Islet of Langerhans (tissue), 1 donor: ENCODE measurements at regions not wholly inside any gene's neighbourhood (a gene's known extent, or its start where the extent isn't known, plus 50 kb on each side); places are given as distances from the start of the nearest gene placed in this dataset.
"Not testable (repeated sequence)": the region's sequence is repeated elsewhere in the genome, so short reads cannot be mapped to it uniquely, and the experiment has no call there.

Experiments
- FAIRE-seq: peaks from one replicate; lab custom pipeline; 2011; peaks lifted over from hg19 to GRCh38; lab: Jason Lieb, UNC

DNA sequence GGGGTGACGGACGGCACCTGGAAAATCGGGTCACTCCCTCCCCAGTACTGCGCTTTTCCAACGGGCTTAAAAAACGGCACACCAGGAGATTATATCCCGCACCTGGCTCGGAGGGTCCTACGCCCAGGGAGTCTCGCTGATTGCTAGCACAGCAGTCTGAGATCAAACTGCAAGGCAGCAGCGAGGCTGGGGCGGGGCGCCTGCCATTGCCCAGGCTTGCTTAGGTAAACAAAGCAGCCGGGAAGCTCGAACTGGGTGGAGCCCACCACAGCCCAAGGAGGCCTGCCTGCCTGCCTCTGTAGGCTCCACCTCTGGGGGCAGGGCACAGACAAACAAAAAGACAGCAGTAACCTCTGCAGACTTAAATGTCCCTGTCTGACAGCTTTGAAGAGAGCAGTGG is 321.7 kb upstream of the NRSN1 start:
- not testable (repeated sequence) for FAIRE-seq

DNA sequence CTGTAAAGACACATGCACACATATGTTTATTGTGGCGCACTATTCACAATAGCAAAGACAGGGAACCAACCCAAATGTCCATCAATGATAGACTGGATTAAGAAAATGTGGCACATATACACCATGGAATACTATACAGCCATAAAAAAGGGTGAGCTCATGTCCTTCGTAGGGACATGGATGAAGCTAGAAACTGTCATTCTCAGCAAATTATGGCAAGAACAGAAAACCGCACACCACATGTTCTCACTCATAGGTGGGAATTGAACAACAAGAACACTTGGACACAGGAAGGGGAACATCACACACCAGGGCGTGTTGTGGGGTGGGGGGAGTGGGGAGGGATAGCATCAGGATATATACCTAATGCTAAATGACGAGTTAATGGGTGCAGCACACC is 304.9 kb upstream of the NRSN1 start:
- FAIRE-seq, result not testable (repeated sequence)

GRCh38 chr6:23823421-23823820 is 302.6 kb upstream of the NRSN1 start:
- FAIRE-seq, result no peak

DNA sequence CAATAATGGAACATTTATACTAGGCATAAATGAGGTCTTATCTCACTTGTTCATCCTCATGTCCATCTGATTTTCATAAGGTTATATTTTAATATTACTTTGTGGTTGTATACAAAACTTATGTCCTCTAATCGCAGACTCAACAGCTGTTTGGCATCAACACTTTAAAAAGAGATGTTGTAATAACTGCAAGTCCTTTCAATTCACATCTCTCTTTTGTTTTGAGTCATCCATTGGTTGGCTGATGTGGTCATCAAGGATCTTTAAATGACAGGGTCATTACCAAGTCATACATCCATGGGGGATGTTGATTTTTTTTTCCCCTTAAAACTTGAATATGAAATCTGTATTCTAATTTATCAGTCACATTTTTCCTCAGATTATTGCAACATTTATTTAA is 299.4 kb upstream of the NRSN1 start:
- FAIRE-seq, result no peak

GRCh38 chr6:23828861-23829260 is 297.2 kb upstream of the NRSN1 start:
- FAIRE-seq, result no peak

GRCh38 chr6:23841116-23841515 is 284.9 kb upstream of the NRSN1 start:
- no peak for FAIRE-seq

DNA sequence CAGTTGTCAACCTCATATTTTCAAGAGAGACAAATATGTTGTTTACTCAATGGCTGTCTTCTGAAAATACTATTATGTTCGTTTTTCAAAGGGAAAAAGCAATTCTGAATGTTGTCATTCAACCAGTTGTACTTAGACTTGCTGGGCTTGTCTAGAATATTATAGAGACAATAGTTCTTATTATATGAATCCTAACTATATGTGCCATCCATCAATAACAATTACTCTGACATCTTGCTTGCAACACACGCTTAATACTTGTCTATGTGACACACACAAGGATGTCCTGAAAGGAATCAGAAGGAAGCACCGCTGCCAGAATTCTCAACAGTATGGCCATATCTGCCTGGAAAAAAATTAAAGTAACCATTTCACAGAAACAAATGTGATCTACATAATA is 283.3 kb upstream of the NRSN1 start:
- no peak for FAIRE-seq

GRCh38 chr6:23851522-23851921 is 274.5 kb upstream of the NRSN1 start:
- no peak for FAIRE-seq

DNA sequence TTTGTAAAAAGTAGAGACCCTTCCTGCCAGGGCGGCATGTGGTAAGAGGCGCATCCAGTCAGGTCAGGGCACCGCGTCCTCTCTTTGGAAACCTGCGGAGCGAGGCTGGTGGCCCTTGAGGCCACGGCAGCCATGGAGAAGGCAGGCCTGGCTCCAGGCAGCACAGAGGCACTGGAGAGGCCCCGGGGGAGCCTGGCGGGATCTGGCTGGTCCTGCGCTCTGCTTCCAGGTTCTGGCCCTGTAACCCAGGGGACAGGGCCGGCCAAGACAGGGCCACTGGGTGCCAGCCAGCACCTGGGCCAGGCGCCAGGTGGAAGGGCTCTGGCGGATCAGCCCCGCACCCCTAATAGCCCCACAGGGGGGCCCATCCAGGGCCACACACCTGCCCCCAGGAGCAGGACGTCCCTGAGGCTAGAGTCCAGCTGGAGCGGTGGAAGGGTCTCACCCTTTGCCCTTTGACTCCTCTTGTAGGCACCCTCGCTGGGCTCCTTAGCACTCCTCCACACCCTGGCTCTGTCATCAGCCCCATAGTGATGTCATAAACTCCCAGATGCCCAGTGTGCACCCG is 272.4 kb upstream of the NRSN1 start:
- FAIRE-seq, result not testable (repeated sequence)

DNA sequence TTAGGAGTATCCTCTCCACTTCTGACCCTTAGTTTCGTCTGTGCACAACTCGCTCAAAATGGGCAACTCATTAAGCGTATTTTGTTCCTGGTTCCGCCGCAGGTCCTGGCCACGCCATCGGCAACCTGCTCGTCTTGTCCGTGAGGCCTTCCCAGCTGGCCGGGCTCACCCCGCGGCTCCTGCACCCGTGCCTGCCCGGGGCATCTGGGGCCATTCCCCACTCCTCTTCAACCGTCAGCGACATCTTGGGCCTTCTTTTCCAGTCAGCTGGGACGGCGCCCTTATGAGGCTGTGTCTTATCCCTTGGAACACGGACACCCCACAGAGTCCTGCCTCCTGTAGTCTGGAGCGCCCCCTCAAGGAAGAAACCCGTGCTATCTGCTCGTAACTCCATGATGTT is 271.9 kb upstream of the NRSN1 start:
- FAIRE-seq, result not testable (repeated sequence)

- no peak for FAIRE-seq
Measured at GRCh38 chr6:23855497-23856116, 270.4 kb upstream of the NRSN1 start.

DNA sequence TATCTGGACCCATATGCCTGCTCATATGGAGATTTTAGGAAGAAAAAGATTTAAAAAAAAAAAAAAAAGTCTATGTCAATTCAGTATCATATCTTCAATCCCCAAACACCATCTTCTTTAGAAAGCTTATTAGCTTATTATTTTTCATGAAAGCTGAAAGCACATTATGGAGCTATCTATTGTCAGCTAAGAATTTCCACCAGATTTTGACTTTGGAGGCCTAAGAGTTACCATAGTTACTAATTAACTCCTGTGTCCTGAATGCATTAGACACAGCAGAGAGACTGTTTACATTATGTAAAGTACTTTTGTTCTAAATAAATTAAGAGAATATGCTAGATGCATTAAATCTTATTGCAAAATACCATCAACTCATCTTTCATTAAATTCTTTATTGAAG is 255.5 kb upstream of the NRSN1 start:
- no peak for FAIRE-seq

- no peak for FAIRE-seq
Measured at GRCh38 chr6:23873161-23873560, 252.9 kb upstream of the NRSN1 start.

DNA sequence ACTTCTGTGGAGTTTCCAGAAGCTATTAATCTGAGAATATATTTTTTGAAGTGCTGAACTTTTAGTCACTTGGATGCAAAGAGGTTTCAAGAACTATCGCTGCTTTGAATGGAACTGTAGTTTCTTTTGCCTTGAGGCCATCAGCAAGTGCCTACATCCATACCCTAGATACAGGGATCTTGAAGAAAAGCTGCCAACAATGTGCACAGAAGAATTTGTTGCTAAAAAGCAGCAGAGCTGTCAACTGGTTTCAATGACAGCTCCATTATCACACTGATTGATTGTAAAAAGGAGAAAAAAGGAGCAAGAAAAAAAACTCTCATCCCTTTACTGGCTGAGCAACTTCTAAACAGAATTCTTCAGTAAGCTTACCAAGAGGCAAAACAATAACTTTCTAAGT is 251.0 kb upstream of the NRSN1 start:
- FAIRE-seq, result no peak

GRCh38 chr6:23879816-23880215 is 246.2 kb upstream of the NRSN1 start:
- FAIRE-seq, result no peak

DNA sequence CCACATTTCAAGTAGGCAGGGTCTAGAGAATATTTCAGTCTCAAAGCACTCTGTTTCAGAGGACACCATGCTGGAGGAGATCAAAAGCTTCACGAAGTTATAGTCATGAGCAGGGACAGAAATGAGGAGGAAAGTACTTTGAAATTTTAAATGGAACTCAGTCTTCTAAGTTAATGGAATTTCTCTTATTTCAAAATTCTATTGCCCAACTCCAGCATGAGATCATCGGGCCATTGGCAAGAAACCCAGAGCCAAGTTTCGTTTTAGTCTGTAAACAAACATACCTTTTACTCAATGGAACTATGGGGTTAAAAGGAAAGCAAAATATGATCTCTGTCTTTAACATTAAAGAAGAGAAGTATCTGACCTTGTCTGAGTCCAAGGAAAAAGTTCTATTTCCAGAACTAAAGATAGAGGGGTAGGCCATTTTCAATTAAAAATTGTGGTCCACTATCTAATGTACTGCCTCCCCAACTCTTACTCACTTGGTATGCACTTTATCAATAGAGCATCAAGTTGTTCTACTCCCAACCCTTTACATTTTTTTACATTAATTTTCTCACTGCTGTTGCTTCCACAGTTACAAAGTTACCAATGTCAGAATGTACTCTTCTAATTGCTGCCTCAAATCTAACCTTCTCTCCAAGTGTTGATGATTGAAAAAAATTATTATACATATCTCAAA is 235.3 kb upstream of the NRSN1 start:
- no peak for FAIRE-seq

DNA sequence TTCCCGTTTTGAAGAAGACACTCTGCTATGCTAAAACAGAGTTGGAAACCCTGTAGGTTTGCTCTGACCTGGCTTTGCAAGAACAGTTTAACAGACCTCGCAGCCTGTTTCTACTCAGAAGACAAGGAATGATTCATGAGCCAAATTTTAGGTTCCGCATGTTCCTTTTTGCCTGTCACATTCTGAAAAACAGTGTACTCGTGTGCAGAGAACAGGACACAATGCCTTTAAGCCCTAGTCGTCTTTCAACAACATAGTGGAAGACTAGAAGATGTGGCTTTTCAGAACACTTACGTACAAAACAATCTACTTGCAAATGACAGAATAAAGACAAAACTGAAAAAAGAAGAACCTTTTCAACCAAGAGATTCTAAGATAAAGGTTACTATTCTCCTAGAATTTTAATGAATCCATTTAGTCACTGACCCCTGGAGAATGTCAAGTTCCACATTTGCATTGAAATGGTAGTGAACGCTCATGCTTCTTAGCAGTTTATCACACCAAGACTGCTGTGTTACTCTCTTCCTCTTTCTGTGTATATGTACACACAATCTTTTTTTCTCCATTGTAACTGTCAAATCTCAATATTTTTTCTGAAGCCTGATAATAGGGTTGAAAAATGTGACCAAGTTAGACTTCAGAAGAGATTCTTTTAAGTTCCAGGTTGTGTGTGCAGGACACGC is 220.7 kb upstream of the NRSN1 start:
- no peak for FAIRE-seq

- FAIRE-seq, result no peak
Measured at GRCh38 chr6:23910420-23910819, 215.6 kb upstream of the NRSN1 start.

DNA sequence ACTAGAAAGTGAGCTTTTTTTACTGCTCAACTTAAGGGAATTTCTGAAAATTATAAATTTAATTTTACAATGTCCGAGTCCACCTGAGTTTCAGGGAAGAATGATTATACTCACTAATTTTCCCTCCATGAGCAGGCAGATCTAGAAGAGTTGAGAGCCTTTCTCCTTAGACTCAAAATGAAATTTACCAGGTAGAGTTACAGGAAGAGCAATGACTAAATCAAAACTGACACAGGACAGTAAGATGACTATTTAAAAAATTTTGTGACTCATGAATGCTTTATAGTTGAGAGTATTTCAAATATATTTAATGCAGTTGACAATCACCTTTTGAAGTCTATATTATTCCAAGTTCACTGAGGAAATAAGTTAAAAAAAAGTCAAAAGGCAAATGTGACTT is 198.1 kb upstream of the NRSN1 start:
- no peak for FAIRE-seq

- FAIRE-seq, result no peak
Measured at GRCh38 chr6:23929201-23929600, 196.8 kb upstream of the NRSN1 start.

- no peak for FAIRE-seq
Measured at GRCh38 chr6:23940466-23940865, 185.5 kb upstream of the NRSN1 start.

DNA sequence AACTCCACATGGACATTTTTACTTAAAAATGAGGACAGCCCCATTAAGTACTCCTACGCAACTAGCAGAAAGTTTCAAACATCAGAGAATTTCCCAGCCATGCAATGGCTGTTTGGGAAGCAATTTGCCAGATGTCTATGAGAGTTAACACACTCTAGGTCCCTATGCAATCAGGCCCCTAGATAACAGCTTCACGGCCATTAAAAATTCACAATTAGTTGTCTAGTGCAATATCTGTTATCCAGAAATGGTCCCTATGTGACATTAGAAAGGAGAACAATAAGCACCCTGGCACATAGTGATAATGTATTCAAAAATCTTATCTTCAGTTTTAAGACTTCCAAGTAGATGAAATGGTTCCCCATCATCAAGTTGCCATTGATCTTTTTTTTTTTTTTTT is 174.3 kb upstream of the NRSN1 start:
- no peak for FAIRE-seq

- FAIRE-seq, result no peak
Measured at GRCh38 chr6:23952245-23952644, 173.8 kb upstream of the NRSN1 start.
